ENCODE measurements at regions not wholly inside any gene's neighbourhood (a gene's known extent, or its start where the extent isn't known, plus 50 kb on each side); places are given as distances from the start of the nearest gene placed in this dataset.

- TF ChIP-seq FOXK2 (IDR thresholded peaks at IDR 0.05) (no peak), HDGF (IDR thresholded peaks at IDR 0.05; ENCODE audit: borderline replicate concordance) (no peak), NFRKB (IDR thresholded peaks at IDR 0.05) (no peak), L3MBTL2 (conservative IDR thresholded peaks at IDR 0.05) (no peak), FOXA1 (IDR thresholded peaks at IDR 0.05) (no peak), ARNT (IDR thresholded peaks at IDR 0.05) (no peak), FOXM1 (IDR thresholded peaks at IDR 0.05; ENCODE audit: borderline replicate concordance) (no peak), SUZ12 (IDR thresholded peaks at IDR 0.05) (no peak), CTBP1 (IDR thresholded peaks at IDR 0.05; ENCODE audit: borderline replicate concordance) (no peak), SP1 (IDR thresholded peaks at IDR 0.05) (no peak), LEF1 (IDR thresholded peaks at IDR 0.05; ENCODE audit: borderline replicate concordance) (no peak)
These were observed 53.5 kb upstream of the CEP85L start for GRCh38 chr6:118704915-118705314.

All from HEK293T (cell line).